ENCODE measurements at regions not wholly inside any gene's neighbourhood (a gene's known extent, or its start where the extent isn't known, plus 50 kb on each side); places are given as distances from the start of the nearest gene placed in this dataset.

DNA sequence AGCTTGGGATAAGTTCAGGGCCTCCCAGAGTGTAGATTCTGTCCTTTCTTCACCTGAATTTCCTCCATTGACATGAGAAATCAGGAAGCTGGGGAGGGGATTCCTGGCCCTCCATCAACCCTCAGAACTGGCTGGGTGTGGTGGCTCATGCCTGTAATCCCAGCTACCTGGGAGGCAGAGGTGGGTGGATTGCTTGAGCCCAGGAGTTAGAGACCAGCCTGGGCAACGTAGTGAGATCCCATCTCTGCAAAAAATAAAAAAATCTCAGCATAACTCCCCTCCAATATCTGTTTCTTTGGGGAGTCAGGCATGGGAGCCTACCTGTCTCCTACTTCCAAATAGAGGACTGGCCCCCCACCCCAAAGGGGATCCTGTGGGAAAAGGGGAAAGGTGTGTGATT is 59.8 kb upstream of the TBX3 start:
- Histone ChIP-seq H2AFZ (ENCODE audit: low read depth) (no peak overlapping the region), H3K9me3 (no peaks in the 10 kb centered on the region), H4K20me1 (ENCODE audit: insufficient read depth) (no peaks in the 10 kb centered on the region), H3K79me2 (ENCODE audit: insufficient read depth) (no peaks in the 10 kb centered on the region), H3K4me1 (ENCODE audit: control insufficient read depth in 1 of 2, insufficient read depth in 2 of 2, low read depth in 1 of 2, low read length in 1 of 2) (no peaks in the 10 kb centered on the region; a peak in 1 of 4 replicates), H3K4me3 (ENCODE audit: low read depth in 2 of 2, low read length in 1 of 2) (no peak overlapping the region), H3K9ac (no peak overlapping the region), H3F3A (replicated peaks; ENCODE audit: insufficient read depth) (no peaks in the 10 kb centered on the region), H3K27ac (ENCODE audit: low read depth in 2 of 2, low read length in 1 of 2) (no peak overlapping the region), H3K27me3 (ENCODE audit: insufficient read depth) (no peaks in the 10 kb centered on the region), H3K4me2 (no peak overlapping the region), H3K9me2 (no peaks in the 10 kb centered on the region), H3K36me3 (replicated peaks in 1 of 2; ENCODE audit: control insufficient read depth in 1 of 2, insufficient read depth in 2 of 2, low read length in 1 of 2) (no peaks in the 10 kb centered on the region)
- ChIA-PET CTCF (no interaction called here), POLR2A (no interaction called here)
- 67% methylated on average over 1 of the region's 1 CpG for WGBS (ENCODE audit: low lambda C conversion rate)
- TF ChIP-seq JUND (IDR thresholded peaks at IDR 0.05) (no peak), NRF1 (IDR thresholded peaks at IDR 0.05; ENCODE audit: low read depth, low read length) (no peak)
- DNase-seq, result no peak

DNA sequence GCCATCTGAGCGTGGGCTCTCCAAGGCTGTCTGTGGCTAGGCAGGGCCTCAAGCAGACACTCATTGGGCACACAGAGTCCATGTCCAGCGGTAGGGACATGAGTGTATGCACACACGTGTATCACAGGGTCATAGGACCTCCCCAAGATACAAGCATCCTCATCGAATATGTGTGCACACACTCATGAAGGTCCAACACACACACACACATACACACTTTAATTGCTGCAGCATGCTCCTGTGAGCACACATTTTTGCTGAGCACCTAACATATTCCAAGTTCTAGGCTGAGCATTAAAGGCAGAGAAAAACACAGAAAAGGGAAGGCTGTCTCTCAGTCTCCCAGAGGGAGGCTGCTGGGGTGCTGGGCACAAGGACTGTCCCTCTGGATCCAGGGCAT is 59.3 kb upstream of the TBX3 start:
- TF ChIP-seq, protein P1, sequence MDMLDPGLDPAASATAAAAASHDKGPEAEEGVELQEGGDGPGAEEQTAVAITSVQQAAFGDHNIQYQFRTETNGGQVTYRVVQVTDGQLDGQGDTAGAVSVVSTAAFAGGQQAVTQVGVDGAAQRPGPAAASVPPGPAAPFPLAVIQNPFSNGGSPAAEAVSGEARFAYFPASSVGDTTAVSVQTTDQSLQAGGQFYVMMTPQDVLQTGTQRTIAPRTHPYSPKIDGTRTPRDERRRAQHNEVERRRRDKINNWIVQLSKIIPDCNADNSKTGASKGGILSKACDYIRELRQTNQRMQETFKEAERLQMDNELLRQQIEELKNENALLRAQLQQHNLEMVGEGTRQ (IDR thresholded peaks at IDR 0.05; ENCODE audit: borderline replicate concordance, low read depth, low read length), result no peak
- TF ChIP-seq, protein P2, sequence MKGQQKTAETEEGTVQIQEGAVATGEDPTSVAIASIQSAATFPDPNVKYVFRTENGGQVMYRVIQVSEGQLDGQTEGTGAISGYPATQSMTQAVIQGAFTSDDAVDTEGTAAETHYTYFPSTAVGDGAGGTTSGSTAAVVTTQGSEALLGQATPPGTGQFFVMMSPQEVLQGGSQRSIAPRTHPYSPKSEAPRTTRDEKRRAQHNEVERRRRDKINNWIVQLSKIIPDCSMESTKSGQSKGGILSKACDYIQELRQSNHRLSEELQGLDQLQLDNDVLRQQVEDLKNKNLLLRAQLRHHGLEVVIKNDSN (IDR thresholded peaks at IDR 0.05; ENCODE audit: borderline replicate concordance, low read depth), result no peak
- TF ChIP-seq YY1 (IDR thresholded peaks at IDR 0.05; ENCODE audit: low read depth) (no peak), TCF12 (IDR thresholded peaks at IDR 0.05) (no peak), EP300 (IDR thresholded peaks at IDR 0.05; ENCODE audit: borderline replicate concordance in 1 of 2, low read depth in 1 of 2, low read length in 1 of 2) (no peak), TAF1 (IDR thresholded peaks at IDR 0.05; ENCODE audit: borderline replicate concordance, low read depth, low read length) (no peak), NRF1 (IDR thresholded peaks at IDR 0.05; ENCODE audit: low read depth, low read length) (no peak), RFX5 (IDR thresholded peaks at IDR 0.05; ENCODE audit: low read length) (no peak), RXRA (IDR thresholded peaks at IDR 0.05; ENCODE audit: borderline replicate concordance, low read depth) (no peak), ELF1 (IDR thresholded peaks at IDR 0.05) (no peak), SIN3A (IDR thresholded peaks at IDR 0.05; ENCODE audit: borderline replicate concordance, low read depth, low read length) (no peak), SMC3 (IDR thresholded peaks at IDR 0.05; ENCODE audit: low read depth, low read length) (no peak), RAD21 (IDR thresholded peaks at IDR 0.05; ENCODE audit: low read length) (no peak), EZH2phosphoT487 (IDR thresholded peaks at IDR 0.05; ENCODE audit: borderline replicate concordance, low read depth) (no peak), JUND (IDR thresholded peaks at IDR 0.05) (no peak), CHD2 (IDR thresholded peaks at IDR 0.05; ENCODE audit: low read length, partially characterized antibody) (no peak)
- TF ChIP-seq, protein P3, sequence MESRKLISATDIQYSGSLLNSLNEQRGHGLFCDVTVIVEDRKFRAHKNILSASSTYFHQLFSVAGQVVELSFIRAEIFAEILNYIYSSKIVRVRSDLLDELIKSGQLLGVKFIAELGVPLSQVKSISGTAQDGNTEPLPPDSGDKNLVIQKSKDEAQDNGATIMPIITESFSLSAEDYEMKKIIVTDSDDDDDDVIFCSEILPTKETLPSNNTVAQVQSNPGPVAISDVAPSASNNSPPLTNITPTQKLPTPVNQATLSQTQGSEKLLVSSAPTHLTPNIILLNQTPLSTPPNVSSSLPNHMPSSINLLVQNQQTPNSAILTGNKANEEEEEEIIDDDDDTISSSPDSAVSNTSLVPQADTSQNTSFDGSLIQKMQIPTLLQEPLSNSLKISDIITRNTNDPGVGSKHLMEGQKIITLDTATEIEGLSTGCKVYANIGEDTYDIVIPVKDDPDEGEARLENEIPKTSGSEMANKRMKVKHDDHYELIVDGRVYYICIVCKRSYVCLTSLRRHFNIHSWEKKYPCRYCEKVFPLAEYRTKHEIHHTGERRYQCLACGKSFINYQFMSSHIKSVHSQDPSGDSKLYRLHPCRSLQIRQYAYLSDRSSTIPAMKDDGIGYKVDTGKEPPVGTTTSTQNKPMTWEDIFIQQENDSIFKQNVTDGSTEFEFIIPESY (IDR thresholded peaks at IDR 0.05; ENCODE audit: borderline replicate concordance, low read depth), result no peak
- TF ChIP-seq, protein P4, sequence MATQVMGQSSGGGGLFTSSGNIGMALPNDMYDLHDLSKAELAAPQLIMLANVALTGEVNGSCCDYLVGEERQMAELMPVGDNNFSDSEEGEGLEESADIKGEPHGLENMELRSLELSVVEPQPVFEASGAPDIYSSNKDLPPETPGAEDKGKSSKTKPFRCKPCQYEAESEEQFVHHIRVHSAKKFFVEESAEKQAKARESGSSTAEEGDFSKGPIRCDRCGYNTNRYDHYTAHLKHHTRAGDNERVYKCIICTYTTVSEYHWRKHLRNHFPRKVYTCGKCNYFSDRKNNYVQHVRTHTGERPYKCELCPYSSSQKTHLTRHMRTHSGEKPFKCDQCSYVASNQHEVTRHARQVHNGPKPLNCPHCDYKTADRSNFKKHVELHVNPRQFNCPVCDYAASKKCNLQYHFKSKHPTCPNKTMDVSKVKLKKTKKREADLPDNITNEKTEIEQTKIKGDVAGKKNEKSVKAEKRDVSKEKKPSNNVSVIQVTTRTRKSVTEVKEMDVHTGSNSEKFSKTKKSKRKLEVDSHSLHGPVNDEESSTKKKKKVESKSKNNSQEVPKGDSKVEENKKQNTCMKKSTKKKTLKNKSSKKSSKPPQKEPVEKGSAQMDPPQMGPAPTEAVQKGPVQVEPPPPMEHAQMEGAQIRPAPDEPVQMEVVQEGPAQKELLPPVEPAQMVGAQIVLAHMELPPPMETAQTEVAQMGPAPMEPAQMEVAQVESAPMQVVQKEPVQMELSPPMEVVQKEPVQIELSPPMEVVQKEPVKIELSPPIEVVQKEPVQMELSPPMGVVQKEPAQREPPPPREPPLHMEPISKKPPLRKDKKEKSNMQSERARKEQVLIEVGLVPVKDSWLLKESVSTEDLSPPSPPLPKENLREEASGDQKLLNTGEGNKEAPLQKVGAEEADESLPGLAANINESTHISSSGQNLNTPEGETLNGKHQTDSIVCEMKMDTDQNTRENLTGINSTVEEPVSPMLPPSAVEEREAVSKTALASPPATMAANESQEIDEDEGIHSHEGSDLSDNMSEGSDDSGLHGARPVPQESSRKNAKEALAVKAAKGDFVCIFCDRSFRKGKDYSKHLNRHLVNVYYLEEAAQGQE (IDR thresholded peaks at IDR 0.05; ENCODE audit: low read depth, low read length), result no peak
- Histone ChIP-seq H3K4me1 (ENCODE audit: control insufficient read depth in 1 of 2, insufficient read depth in 2 of 2, low read depth in 1 of 2, low read length in 1 of 2) (no peaks in the 10 kb centered on the region; a peak in 1 of 4 replicates), H3K27ac (ENCODE audit: low read depth in 2 of 2, low read length in 1 of 2) (no peak overlapping the region), H3K9me3 (no peaks in the 10 kb centered on the region), H3K27me3 (ENCODE audit: insufficient read depth) (no peaks in the 10 kb centered on the region), H3F3A (replicated peaks; ENCODE audit: insufficient read depth) (no peaks in the 10 kb centered on the region), H3K4me2 (no peak overlapping the region), H3K9ac (no peak overlapping the region), H3K9me2 (no peaks in the 10 kb centered on the region), H3K4me3 (ENCODE audit: low read depth in 2 of 2, low read length in 1 of 2) (no peak overlapping the region), H3K36me3 (replicated peaks in 1 of 2; ENCODE audit: control insufficient read depth in 1 of 2, insufficient read depth in 2 of 2, low read length in 1 of 2) (no peaks in the 10 kb centered on the region), H2AFZ (ENCODE audit: low read depth) (no peak overlapping the region), H3K79me2 (ENCODE audit: insufficient read depth) (no peaks in the 10 kb centered on the region), H4K20me1 (ENCODE audit: insufficient read depth) (no peaks in the 10 kb centered on the region)
- 76% methylated on average over 4 of the region's 4 CpGs for WGBS (ENCODE audit: low lambda C conversion rate)
- ChIA-PET CTCF (no interaction called here), POLR2A (no interaction called here)
- DNase-seq, result no peak

Data from SK-N-SH (cell line).